NB4 (cell line): ENCODE measurements at regions not wholly inside any gene's neighbourhood (a gene's known extent, or its start where the extent isn't known, plus 50 kb on each side); places are given as distances from the start of the nearest gene placed in this dataset.

ENCODE experiments used
- MYC ChIP-seq: IDR thresholded peaks from 2 replicates; pipeline ENCODE4 v1.6.1; 2011; ENCODE audit warnings: low read depth, low read length
- POLR2A ChIP-seq: IDR thresholded peaks from 2 replicates; pipeline ENCODE4 v1.6.1; 2011; ENCODE audit warnings: mild to moderate bottlenecking; ENCODE audit not compliant: insufficient read length; ENCODE audit errors: extremely low read depth
- TF ChIP-seq, protein P1 (sequence below): IDR thresholded peaks from one replicate; pipeline ENCODE4 v1.5.1; 2012; ENCODE audit warnings: low read depth, low read length

DNA sequence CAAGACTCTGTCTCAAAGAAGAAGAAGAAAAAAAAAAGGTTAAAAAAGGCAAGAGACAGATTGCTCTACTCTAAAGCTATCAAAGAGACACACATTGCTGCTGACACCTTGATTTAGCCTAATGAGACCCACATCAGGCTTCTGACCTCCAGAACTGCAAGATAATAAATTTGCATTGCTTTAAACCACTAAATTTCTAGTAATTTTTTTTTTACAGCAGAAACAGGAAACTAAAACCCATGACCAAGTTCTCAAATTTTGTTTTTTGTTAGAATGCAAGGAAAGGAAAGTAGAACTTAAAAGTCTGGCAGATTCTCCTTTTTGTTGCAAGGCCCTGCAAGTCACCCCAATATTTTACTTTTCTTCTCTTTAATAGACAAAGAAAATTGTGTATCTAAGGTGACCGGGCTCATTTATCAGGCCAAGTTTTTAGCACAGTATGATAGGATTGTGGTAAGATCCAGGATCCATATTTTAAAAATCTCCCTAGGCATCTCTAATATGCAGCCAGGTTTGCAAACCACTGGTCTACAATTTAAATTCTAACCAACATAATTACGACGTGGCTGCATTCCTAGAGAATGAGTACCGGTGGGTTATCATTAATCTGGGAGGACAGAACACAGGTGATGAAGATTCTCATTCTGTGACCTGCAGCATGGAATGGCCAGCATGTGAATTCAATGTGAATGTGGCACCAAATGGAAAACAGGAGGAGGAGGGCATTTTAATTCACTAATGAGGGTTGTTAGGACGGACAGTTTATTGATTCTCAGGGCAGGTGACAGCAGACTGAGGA, 56.7 kb upstream of the MED4 start:
- TF ChIP-seq, protein P1, sequence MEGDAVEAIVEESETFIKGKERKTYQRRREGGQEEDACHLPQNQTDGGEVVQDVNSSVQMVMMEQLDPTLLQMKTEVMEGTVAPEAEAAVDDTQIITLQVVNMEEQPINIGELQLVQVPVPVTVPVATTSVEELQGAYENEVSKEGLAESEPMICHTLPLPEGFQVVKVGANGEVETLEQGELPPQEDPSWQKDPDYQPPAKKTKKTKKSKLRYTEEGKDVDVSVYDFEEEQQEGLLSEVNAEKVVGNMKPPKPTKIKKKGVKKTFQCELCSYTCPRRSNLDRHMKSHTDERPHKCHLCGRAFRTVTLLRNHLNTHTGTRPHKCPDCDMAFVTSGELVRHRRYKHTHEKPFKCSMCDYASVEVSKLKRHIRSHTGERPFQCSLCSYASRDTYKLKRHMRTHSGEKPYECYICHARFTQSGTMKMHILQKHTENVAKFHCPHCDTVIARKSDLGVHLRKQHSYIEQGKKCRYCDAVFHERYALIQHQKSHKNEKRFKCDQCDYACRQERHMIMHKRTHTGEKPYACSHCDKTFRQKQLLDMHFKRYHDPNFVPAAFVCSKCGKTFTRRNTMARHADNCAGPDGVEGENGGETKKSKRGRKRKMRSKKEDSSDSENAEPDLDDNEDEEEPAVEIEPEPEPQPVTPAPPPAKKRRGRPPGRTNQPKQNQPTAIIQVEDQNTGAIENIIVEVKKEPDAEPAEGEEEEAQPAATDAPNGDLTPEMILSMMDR = no peak
- TF ChIP-seq POLR2A = no peak
- TF ChIP-seq MYC = no peak
